ENCODE measurements at regions not wholly inside any gene's neighbourhood (a gene's known extent, or its start where the extent isn't known, plus 50 kb on each side); places are given as distances from the start of the nearest gene placed in this dataset.

DNA sequence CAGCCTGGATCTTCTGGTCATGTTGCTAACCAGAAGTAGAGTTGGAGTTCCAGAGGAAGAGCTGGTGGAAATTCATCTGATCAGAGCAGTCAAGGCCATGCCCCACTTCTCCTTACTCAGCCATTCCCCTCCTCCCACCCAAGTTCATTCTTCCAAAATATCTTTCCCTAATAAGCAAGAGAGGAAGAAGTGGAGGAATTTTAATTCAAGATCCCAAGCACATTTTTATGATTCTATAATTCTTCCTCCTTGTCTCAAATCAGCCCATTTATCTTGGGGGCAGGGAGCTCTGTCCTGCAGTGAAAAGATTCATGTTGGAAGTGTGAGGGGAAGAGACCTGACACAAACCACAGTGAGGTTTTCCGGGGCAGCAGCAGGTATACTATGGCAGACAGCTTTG, 85.0 kb upstream of the GALNT15 start:
- Histone ChIP-seq H3K27me3 (no peaks in the 10 kb centered on the region), H3K27ac (peak overlapping the region in 1 of 2 donors; percentile 57), H3K4me1 (ENCODE audit: insufficient read depth) (peaks cover 27% of the 10 kb centered on the region), H3K4me3 (no peak overlapping the region), H3K36me3 (no peaks in the 10 kb centered on the region), H3K9me3 (no peaks in the 10 kb centered on the region)
- intact Hi-C loops (cut with DNase I), result no loop called here
- 57 to 85% (median 75%) methylated on average over 1 of the region's 1 CpG for WGBS, 3 donors
- no peak for TF ChIP-seq EP300 (IDR thresholded peaks at IDR 0.05)
- no peak for TF ChIP-seq POLR2A (IDR thresholded peaks at IDR 0.05)
- TF ChIP-seq, protein P1, sequence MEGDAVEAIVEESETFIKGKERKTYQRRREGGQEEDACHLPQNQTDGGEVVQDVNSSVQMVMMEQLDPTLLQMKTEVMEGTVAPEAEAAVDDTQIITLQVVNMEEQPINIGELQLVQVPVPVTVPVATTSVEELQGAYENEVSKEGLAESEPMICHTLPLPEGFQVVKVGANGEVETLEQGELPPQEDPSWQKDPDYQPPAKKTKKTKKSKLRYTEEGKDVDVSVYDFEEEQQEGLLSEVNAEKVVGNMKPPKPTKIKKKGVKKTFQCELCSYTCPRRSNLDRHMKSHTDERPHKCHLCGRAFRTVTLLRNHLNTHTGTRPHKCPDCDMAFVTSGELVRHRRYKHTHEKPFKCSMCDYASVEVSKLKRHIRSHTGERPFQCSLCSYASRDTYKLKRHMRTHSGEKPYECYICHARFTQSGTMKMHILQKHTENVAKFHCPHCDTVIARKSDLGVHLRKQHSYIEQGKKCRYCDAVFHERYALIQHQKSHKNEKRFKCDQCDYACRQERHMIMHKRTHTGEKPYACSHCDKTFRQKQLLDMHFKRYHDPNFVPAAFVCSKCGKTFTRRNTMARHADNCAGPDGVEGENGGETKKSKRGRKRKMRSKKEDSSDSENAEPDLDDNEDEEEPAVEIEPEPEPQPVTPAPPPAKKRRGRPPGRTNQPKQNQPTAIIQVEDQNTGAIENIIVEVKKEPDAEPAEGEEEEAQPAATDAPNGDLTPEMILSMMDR (IDR thresholded peaks at IDR 0.05), result no peak
- DNase-seq, result no peak

DNA sequence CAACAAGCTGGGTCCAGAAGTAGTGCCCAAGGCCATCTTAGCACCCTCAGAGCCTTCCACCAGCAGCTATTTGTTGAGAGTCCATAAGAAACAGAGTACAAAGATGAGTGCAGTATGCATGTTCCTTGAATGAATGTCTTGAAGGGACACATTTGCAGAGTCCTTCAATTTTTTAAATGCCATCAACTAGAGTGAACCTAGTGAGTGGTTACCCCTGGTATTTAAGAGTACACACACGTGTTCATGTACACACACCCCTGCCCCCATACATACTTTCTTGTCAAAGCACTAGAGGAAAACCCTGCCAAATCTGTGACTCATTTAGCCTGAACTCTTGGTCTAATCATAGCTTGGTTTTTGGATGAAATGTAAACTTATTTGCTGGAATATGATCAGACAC, 84.5 kb upstream of the GALNT15 start:
- H3K9me3 ChIP-seq, result no peaks in the 10 kb centered on the region
- H3K27ac ChIP-seq, result peak overlapping the region in 1 of 2 donors; percentile 57
- no peaks in the 10 kb centered on the region for H3K27me3 ChIP-seq
- TF ChIP-seq POLR2A (IDR thresholded peaks at IDR 0.05), result no peak
- no peak for TF ChIP-seq EP300 (IDR thresholded peaks at IDR 0.05)
- TF ChIP-seq, protein P1 (IDR thresholded peaks at IDR 0.05), result no peak
- WGBS, 3 donors, result 3 to 6% (median 3%) methylated on average over 1 of the region's 1 CpG
- intact Hi-C loops (cut with DNase I), result loop anchor here in 1 of 4 donors (10.0 kb wide), 1 partner anchor 85 kb away; the partner anchor contains the start of gene GALNT15
- peak in 1 of 5 donors; percentile 34 for DNase-seq
- no peaks in the 10 kb centered on the region for H3K36me3 ChIP-seq
- peaks cover 29% of the 10 kb centered on the region for H3K4me1 ChIP-seq (ENCODE audit: insufficient read depth)
- H3K4me3 ChIP-seq, result no peak overlapping the region

DNA sequence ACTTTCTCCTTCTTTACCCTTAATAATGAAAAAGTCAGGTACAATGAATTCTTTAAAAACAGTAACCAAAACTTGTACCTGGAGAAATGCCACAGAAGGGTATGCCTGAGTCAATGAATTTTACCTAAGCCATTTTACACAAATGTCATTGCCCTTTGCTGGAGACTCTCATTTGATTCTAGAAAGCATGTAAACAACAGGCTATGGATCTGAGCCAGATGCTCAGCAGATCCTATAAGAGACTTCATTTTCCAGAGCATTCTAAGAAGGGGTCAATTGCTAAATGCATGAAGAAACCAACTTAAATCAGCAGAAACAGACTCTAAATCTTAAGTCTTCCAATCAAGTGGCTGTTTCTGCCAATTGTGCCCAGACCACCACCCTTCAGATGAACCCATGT, 83.8 kb upstream of the GALNT15 start:
- Histone ChIP-seq H3K27me3 (no peaks in the 10 kb centered on the region), H3K4me1 (ENCODE audit: insufficient read depth) (peaks cover 28% of the 10 kb centered on the region), H3K9me3 (no peaks in the 10 kb centered on the region), H3K4me3 (no peak overlapping the region), H3K27ac (peak overlapping the region; percentile 22 to 57), H3K36me3 (no peaks in the 10 kb centered on the region)
- TF ChIP-seq EP300 (IDR thresholded peaks at IDR 0.05) (no peak), POLR2A (IDR thresholded peaks at IDR 0.05) (no peak)
- TF ChIP-seq, protein P1 (IDR thresholded peaks at IDR 0.05), result no peak
- intact Hi-C loops (cut with DNase I), result loop anchor here in 1 of 4 donors (10.0 kb wide), 1 partner anchor 84 kb away; the partner anchor contains the start of gene GALNT15
- DNase-seq, result no peak

DNA sequence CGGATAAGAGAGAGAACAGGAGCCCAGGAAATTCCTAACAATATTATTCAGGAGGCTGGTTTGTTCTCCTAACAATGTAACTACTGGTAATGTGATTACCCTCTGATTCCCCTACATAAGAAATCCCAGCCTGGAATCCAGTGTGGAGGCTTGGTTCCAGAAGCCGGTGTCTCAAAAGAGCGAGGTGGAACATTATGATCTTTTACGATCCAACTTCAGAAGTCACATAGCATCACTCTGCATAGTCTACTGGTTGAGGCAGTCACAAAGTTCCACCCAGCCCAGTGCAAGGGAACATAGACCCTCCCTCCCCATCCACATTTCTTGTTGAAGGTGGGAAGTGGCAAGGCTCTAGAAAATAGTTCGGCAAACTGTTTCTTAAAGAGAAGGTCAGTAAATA, 81.6 kb upstream of the GALNT15 start:
- peaks cover 20% of the 10 kb centered on the region for H3K4me1 ChIP-seq (ENCODE audit: insufficient read depth)
- no peak overlapping the region for H3K4me3 ChIP-seq
- H3K27ac ChIP-seq, result no peak overlapping the region
- H3K27me3 ChIP-seq, result no peaks in the 10 kb centered on the region
- WGBS, 3 donors, result 84 to 92% (median 86%) methylated on average over 5 of the region's 5 CpGs
- intact Hi-C loops (cut with DNase I), result loop anchor here in 1 of 4 donors (10.0 kb wide), 1 partner anchor 82 kb away; the partner anchor contains the start of gene GALNT15
- H3K36me3 ChIP-seq, result no peaks in the 10 kb centered on the region
- no peaks in the 10 kb centered on the region for H3K9me3 ChIP-seq
- no peak for DNase-seq
- TF ChIP-seq, protein P1 (IDR thresholded peaks at IDR 0.05), result no peak
- TF ChIP-seq POLR2A (IDR thresholded peaks at IDR 0.05) (no peak), EP300 (IDR thresholded peaks at IDR 0.05) (no peak)
